ENCODE measurements at regions not wholly inside any gene's neighbourhood (a gene's known extent, or its start where the extent isn't known, plus 50 kb on each side); places are given as distances from the start of the nearest gene placed in this dataset.
A peak's percentile ranks its signal among the peaks of the same experiment; 100 is the strongest.

- no peak for TF ChIP-seq CTCF (IDR thresholded peaks at IDR 0.05; ENCODE audit: insufficient read depth, low read depth, low read length)
- no peak for DNase-seq (ENCODE audit: low read depth)
- H3K4me3 ChIP-seq (ENCODE audit: low read depth, low read length), result no peak overlapping the region
These were observed 59.8 kb downstream of the FOXD1 start for GRCh38 chr5:73388740-73389139.

GRCh38 chr5:73388306-73388684 is 60.3 kb downstream of the FOXD1 start:
- no peak overlapping the region for H3K4me3 ChIP-seq (ENCODE audit: low read depth, low read length)
- peak; percentile 23 for DNase-seq (ENCODE audit: low read depth)
- TF ChIP-seq CTCF (IDR thresholded peaks at IDR 0.05; ENCODE audit: insufficient read depth, low read depth, low read length), result no peak

- H3K4me3 ChIP-seq (ENCODE audit: low read depth, low read length), result no peak overlapping the region
- no peak for TF ChIP-seq CTCF (IDR thresholded peaks at IDR 0.05; ENCODE audit: insufficient read depth, low read depth, low read length)
- DNase-seq (ENCODE audit: low read depth), result peak; percentile 38
These were observed 60.8 kb downstream of the FOXD1 start for GRCh38 chr5:73387601-73388305.

- TF ChIP-seq CTCF (IDR thresholded peaks at IDR 0.05; ENCODE audit: insufficient read depth, low read depth, low read length), result no peak
- no peak overlapping the region for H3K4me3 ChIP-seq (ENCODE audit: low read depth, low read length)
- peak; percentile 57 for DNase-seq (ENCODE audit: low read depth)
These were observed 61.4 kb downstream of the FOXD1 start for GRCh38 chr5:73387149-73387591.

GRCh38 chr5:73384861-73385260 is 63.7 kb downstream of the FOXD1 start:
- DNase-seq (ENCODE audit: low read depth), result no peak
- H3K4me3 ChIP-seq (ENCODE audit: low read depth, low read length), result no peak overlapping the region
- TF ChIP-seq CTCF (IDR thresholded peaks at IDR 0.05; ENCODE audit: insufficient read depth, low read depth, low read length), result no peak

GRCh38 chr5:73382401-73382740 is 66.2 kb downstream of the FOXD1 start:
- no peak for TF ChIP-seq CTCF (IDR thresholded peaks at IDR 0.05; ENCODE audit: insufficient read depth, low read depth, low read length)
- DNase-seq (ENCODE audit: low read depth), result no peak
- H3K4me3 ChIP-seq (ENCODE audit: low read depth, low read length), result no peak overlapping the region

All from fibroblast of villous mesenchyme (primary cell).